CD4-positive, alpha-beta T cell treated with Interleukin-4 for 1 hour (primary cell): ENCODE measurements at regions not wholly inside any gene's neighbourhood (a gene's known extent, or its start where the extent isn't known, plus 50 kb on each side); places are given as distances from the start of the nearest gene placed in this dataset.

Source experiments
- DNase-seq, 2 donors: peaks; one replicate each; pipeline ENCODE4 v3.0.0-alpha.2; 2020 to 2022

DNA sequence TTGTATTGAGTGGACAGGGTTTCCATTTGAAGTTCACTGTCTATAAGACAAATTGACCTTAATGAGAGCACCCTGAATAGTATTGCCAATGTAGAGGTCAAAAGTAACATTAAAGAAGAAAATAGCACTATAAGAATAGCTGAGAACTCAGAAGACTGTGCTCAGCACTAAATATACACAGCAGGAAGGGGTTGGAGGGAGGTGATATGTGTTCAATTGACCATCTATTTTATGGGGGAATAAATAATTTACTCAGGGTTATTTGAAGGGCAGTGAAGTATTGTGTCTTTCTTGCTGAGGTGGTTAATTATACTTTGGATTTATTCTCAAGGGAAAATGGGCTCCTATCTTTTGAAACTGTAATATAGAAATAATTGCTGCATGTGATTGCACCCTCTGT, 1380.5 kb upstream of the SPRY2 start:
- no peak for DNase-seq

DNA sequence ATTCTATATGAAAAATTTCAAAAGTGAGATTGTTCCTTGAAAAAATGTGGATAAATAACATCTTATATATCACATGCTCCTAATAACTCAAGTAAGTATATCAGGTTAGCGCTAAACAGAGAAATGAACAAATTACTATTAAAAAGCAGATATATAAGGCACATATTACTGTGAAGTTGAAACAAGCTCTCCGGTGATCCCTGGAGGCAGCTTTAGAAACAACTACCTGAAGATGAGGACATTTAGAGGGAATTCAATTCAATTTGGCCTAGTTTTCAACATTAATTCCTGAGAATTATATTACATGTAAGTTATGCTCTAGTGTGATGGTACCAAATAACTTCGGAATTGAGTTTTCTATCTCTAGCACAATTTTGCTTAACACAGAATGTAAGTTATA, 1373.6 kb upstream of the SPRY2 start:
- DNase-seq = no peak

DNA sequence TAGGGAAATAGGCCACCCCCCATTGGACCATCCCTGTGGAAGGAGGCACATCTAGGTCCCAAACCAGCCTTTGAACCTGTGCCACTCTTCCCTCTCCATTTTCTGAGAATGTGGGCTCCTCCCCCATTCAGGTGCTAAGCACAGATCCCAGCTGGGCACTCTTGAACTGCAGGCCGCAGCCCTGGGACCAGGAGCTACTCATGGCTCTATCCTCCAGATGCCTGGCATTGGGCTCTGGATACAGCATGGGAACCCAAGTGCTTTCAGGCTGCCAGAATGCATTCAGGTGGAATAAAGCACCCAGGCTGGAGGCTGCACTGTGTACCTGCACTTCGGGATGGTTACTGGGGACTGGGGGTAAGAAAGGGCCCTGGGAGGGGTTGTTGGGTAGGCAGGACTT, 1372.3 kb upstream of the SPRY2 start:
- no peak for DNase-seq

DNA sequence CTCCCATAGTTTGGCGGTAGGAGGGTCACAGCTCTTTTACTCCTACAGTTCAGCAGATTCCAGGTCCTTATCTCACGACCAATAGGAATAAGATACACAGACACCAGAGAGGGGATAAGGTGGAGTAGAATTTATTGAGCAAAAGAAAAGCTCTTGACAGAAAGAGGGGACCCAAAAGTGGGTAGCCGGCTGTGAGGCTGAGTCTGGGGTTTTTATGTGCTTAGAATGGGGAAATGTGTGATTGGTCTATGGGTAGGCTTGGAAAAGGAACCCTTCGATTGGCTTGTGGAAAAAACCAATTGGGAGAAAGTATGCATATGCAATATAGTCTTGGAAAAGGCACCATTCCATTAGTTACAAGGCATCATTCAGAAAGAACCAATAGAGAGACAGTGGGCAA, 1356.9 kb upstream of the SPRY2 start:
- no peak for DNase-seq

- DNase-seq = no peak
These were observed 1346.0 kb upstream of the SPRY2 start for GRCh38 chr13:81686877-81687276.

- DNase-seq = no peak
These were observed 1342.6 kb upstream of the SPRY2 start for GRCh38 chr13:81683521-81683920.

DNA sequence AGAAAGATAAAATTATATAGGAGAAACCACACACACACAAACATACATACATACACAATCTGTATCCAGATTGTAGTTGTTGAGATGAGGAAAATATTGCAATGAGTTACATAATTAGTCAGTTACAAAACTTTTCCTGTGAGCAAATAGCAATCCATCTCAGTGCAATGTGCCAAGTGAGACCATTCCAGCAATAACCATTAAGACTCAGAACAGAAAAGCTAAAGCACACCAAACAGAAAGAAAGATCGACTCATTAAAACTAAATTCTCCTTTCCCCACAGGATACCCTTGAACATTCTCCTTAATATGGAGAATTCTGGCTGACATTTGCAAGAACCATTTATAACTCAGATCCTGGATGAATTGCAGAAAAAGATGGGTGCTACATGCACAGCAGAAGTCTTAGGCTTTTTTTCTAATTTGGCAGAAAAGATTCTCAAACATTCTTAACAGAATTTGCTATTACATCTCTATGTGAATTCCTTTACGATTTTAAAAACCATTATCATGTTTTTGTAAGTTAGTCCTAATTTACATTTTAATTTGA, 1341.2 kb upstream of the SPRY2 start:
- DNase-seq = no peak

GRCh38 chr13:81677857-81678256, 1336.9 kb upstream of the SPRY2 start:
- DNase-seq = no peak

GRCh38 chr13:81676008-81676407, 1335.1 kb upstream of the SPRY2 start:
- no peak for DNase-seq

- no peak for DNase-seq
These were observed 1330.1 kb upstream of the SPRY2 start for GRCh38 chr13:81671064-81671463.

DNA sequence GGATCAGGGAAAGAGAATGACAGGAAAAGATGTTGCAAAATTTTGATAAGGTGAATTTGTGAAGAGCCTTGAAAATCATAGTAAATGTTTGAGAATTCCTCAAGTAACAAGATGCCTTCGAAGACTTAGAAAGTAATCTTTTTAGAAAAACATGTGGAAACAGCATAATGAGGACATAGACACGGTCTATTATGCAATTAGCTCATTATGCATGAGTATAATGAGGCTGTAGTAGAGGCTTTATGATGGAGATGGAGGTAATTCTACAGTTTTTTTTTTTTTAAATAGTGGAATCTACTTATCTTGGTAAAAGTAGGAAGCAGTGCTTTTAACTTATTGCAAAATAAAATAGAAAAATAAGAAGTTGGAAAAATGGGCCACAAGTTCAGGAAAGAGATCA, 1329.1 kb upstream of the SPRY2 start:
- DNase-seq = no peak

DNA sequence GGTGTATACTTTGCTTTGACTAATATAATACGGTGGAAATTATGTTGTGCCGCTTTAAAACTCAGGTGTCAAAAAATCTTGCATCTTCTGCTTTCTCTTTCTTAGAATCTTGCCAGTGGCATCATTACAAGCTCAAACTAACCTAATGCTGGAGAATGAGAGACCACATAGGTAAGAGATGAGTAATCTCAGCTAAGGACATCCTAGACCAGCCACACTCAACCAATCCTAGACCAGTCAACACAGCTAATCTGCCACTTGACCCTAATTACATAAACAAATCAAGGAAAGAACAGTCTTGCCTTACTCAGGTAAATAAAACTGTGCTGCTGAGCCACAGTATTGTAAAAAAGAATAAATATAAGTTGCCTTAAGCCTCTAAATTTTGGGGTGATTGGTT, 1323.9 kb upstream of the SPRY2 start:
- DNase-seq = no peak

DNA sequence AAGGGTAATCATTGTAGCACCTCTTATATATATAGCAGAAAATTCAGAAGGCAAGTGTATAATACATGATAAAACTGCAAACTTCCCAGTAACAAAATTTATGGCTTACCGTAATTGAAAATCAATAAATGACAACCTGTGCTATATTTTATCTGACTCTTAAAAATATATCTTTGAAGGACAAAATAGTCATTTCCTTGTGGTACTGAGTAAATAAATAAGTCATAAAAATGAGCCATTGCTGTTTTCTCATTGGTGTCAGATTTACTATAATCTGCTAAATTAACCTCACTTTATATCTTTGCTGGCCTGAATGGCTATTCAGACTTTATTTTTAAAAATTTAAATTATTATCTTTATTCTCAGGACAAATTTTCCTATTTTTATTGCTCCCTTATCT, 1319.1 kb upstream of the SPRY2 start:
- no peak for DNase-seq

GRCh38 chr13:81658598-81659370, 1317.9 kb upstream of the SPRY2 start:
- DNase-seq = no peak

GRCh38 chr13:81639984-81640582, 1299.2 kb upstream of the SPRY2 start:
- DNase-seq = no peak

- DNase-seq = no peak
These were observed 1296.5 kb upstream of the SPRY2 start for GRCh38 chr13:81637457-81637856.

- DNase-seq = no peak
These were observed 1295.2 kb upstream of the SPRY2 start for GRCh38 chr13:81636120-81636519.

GRCh38 chr13:81615031-81615430, 1274.1 kb upstream of the SPRY2 start:
- no peak for DNase-seq

DNA sequence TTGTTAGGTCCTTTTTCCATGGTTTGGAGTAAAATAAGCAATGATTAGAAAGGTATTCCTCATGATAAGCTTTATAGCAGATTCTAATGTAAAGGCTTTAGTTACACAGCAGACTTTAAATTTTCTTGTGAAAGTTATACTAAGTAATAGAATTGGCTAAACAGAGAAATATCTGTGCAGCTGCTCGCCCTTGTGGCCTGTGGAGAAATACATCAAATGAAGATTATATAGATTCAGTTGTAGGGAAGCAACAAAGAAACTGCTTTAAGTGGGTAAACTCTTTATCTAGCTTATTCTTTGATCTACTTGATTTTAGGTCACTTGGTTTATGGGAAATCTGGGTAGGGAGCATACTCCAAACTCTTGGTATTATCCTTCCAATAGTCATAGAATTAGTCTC, 1269.7 kb upstream of the SPRY2 start:
- no peak for DNase-seq

- DNase-seq = no peak
These were observed 1268.4 kb upstream of the SPRY2 start for GRCh38 chr13:81609335-81609734.

GRCh38 chr13:81606074-81606473, 1265.1 kb upstream of the SPRY2 start:
- no peak for DNase-seq

DNA sequence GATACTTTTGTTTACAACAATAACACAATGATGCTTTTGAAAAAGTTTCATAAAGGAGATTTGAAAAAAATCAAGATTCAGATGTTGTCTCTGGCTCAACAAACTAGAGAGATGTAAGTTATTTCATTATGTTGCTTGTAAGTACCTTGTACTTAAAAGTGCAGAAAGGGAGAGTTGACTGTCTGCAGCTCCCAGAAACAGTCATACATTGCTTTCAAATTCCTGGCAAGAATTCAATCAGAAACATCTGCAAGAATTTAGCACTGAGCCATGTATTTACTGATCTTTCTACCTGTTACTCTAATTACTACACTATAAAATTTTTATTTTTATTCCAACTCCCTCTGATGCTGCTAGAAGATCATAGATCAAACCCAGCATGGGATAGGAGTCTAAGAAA, 1261.3 kb upstream of the SPRY2 start:
- no peak for DNase-seq

- DNase-seq = no peak
These were observed 1256.2 kb upstream of the SPRY2 start for GRCh38 chr13:81597101-81597500.

- no peak for DNase-seq
These were observed 1255.4 kb upstream of the SPRY2 start for GRCh38 chr13:81596224-81596753.
